ENCODE measurements at regions not wholly inside any gene's neighbourhood (a gene's known extent, or its start where the extent isn't known, plus 50 kb on each side); places are given as distances from the start of the nearest gene placed in this dataset.
"Not testable (repeated sequence)": the region's sequence is repeated elsewhere in the genome, so short reads cannot be mapped to it uniquely, and the experiment has no call there.

GRCh38 chr7:68785036-68785435, 813.2 kb upstream of the AUTS2 start:
- no peaks in the 10 kb centered on the region for H3K9me3 ChIP-seq (replicated peaks; ENCODE audit: insufficient read depth, low read length)
- no peaks in the 10 kb centered on the region for H3K9me2 ChIP-seq (replicated peaks; ENCODE audit: insufficient read depth, low read length)
- DNase-seq = no peak
- TF ChIP-seq EZH2 (optimal IDR thresholded peaks at IDR 0.05; ENCODE audit: low read depth, low read length) = no peak
- no peak overlapping the region for H3K4me2 ChIP-seq (ENCODE audit: low read depth, low read length)
- no peaks in the 10 kb centered on the region for H4K20me1 ChIP-seq (ENCODE audit: insufficient read depth, low read length)
- no peak overlapping the region for H3K27ac ChIP-seq (ENCODE audit: low read length)
- H2AFZ ChIP-seq (ENCODE audit: low read length) = no peak overlapping the region
- no peaks in the 10 kb centered on the region for H3K4me1 ChIP-seq (ENCODE audit: low read length)
- H3K27me3 ChIP-seq (replicated peaks; ENCODE audit: insufficient read depth, low read length) = no peaks in the 10 kb centered on the region
- H3K79me2 ChIP-seq (ENCODE audit: low read length) = no peaks in the 10 kb centered on the region
- H3K9ac ChIP-seq (ENCODE audit: low read length) = no peak overlapping the region
- H3F3A ChIP-seq (ENCODE audit: insufficient read depth, low read length) = no peaks in the 10 kb centered on the region
- no peak overlapping the region for H3K4me3 ChIP-seq (ENCODE audit: low read length)
- H3K36me3 ChIP-seq (replicated peaks; ENCODE audit: insufficient read depth, low read length) = no peaks in the 10 kb centered on the region

DNA sequence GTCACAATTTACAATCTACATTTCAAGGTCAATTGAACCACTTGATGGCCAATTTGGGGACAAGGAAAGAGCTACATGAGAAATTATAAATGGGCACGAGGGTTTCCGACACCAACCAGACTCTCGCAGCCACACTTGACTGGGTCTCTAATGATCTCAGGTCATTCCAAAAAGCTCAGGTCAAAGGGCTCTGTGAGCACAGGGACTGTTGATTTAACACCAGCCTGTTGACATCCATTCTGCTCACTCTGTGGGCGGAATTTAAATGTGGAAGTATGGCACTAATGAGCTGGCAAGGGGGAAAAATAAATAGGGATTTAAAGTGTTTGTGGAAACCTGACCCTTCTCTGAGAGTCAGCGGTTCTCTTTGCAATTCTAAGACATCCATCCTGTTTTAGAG, 810.7 kb upstream of the AUTS2 start:
- Histone ChIP-seq H3K4me3 (ENCODE audit: low read length) (no peak overlapping the region), H4K20me1 (ENCODE audit: insufficient read depth, low read length) (no peaks in the 10 kb centered on the region), H3K9me3 (replicated peaks; ENCODE audit: insufficient read depth, low read length) (no peaks in the 10 kb centered on the region), H3K79me2 (ENCODE audit: low read length) (no peaks in the 10 kb centered on the region), H3K36me3 (replicated peaks; ENCODE audit: insufficient read depth, low read length) (no peaks in the 10 kb centered on the region), H3K9me2 (replicated peaks; ENCODE audit: insufficient read depth, low read length) (no peaks in the 10 kb centered on the region), H3K9ac (ENCODE audit: low read length) (no peak overlapping the region), H3K27ac (ENCODE audit: low read length) (no peak overlapping the region), H3K4me1 (ENCODE audit: low read length) (no peaks in the 10 kb centered on the region), H3K4me2 (ENCODE audit: low read depth, low read length) (no peak overlapping the region), H2AFZ (ENCODE audit: low read length) (no peak overlapping the region), H3K27me3 (replicated peaks; ENCODE audit: insufficient read depth, low read length) (no peaks in the 10 kb centered on the region), H3F3A (ENCODE audit: insufficient read depth, low read length) (no peaks in the 10 kb centered on the region)
- TF ChIP-seq EZH2phosphoT487 (IDR thresholded peaks at IDR 0.05; ENCODE audit: low read length) = no peak
- TF ChIP-seq, protein P1, sequence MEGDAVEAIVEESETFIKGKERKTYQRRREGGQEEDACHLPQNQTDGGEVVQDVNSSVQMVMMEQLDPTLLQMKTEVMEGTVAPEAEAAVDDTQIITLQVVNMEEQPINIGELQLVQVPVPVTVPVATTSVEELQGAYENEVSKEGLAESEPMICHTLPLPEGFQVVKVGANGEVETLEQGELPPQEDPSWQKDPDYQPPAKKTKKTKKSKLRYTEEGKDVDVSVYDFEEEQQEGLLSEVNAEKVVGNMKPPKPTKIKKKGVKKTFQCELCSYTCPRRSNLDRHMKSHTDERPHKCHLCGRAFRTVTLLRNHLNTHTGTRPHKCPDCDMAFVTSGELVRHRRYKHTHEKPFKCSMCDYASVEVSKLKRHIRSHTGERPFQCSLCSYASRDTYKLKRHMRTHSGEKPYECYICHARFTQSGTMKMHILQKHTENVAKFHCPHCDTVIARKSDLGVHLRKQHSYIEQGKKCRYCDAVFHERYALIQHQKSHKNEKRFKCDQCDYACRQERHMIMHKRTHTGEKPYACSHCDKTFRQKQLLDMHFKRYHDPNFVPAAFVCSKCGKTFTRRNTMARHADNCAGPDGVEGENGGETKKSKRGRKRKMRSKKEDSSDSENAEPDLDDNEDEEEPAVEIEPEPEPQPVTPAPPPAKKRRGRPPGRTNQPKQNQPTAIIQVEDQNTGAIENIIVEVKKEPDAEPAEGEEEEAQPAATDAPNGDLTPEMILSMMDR (IDR thresholded peaks at IDR 0.05; ENCODE audit: low read length) = no peak
- no peak for TF ChIP-seq EZH2 (optimal IDR thresholded peaks at IDR 0.05; ENCODE audit: low read depth, low read length)
- DNase-seq = no peak

DNA sequence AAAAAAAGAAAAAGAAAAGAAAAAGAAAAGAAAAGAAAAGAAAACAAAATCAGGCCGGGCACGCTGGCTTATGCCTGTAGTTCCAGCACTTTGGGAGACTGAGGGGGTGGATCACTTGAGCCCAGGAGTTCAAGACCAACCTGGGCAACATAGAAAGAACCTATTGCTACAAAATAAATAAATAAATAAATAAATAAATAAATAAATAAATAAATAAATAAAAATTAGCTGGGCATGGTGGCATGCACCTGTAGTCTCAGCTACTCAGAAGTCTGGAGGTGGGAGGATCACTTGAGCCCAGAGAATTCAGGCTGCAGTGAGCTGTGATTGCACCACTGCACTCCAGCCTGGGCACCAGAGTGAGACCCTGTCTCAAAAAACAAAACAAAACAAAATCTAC, 809.7 kb upstream of the AUTS2 start:
- H3K9ac ChIP-seq (ENCODE audit: low read length); H3K9me3 ChIP-seq (replicated peaks; ENCODE audit: insufficient read depth, low read length); H3K27me3 ChIP-seq (replicated peaks; ENCODE audit: insufficient read depth, low read length); H3K4me3 ChIP-seq (ENCODE audit: low read length); H3K79me2 ChIP-seq (ENCODE audit: low read length); H2AFZ ChIP-seq (ENCODE audit: low read length); DNase-seq; H3K4me2 ChIP-seq (ENCODE audit: low read depth, low read length); H3K36me3 ChIP-seq (replicated peaks; ENCODE audit: insufficient read depth, low read length); H3F3A ChIP-seq (ENCODE audit: insufficient read depth, low read length); H3K4me1 ChIP-seq (ENCODE audit: low read length); H3K27ac ChIP-seq (ENCODE audit: low read length); H4K20me1 ChIP-seq (ENCODE audit: insufficient read depth, low read length); H3K9me2 ChIP-seq (replicated peaks; ENCODE audit: insufficient read depth, low read length): not testable (repeated sequence)

DNA sequence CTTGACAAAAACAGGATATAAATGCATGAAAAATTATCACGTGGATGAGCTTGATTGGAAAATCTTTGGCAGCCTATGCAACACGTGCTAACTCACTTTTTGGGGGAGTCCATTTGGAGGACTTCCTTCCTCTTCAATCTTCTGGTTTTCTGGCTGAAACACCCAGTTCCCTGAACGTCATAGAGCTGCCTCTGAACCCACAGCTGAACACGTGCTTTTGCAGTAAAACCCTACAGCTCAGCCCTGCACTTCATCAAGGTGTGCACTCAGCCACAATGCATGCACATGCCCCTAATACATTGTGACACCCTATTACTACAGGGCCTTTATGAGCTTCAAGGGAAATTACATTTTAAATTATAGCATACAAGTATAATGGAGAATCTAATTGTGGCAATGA, 808.7 kb upstream of the AUTS2 start:
- H3K36me3 ChIP-seq (replicated peaks; ENCODE audit: insufficient read depth, low read length) = no peaks in the 10 kb centered on the region

GRCh38 chr7:68792351-68792750, 805.9 kb upstream of the AUTS2 start:
- TF ChIP-seq EZH2 (optimal IDR thresholded peaks at IDR 0.05; ENCODE audit: low read depth, low read length) = no peak
- TF ChIP-seq, protein P1 (IDR thresholded peaks at IDR 0.05; ENCODE audit: low read length) = no peak
- TF ChIP-seq EZH2phosphoT487 (IDR thresholded peaks at IDR 0.05; ENCODE audit: low read length) = no peak
- Histone ChIP-seq H3K36me3 (replicated peaks; ENCODE audit: insufficient read depth, low read length) (no peaks in the 10 kb centered on the region), H3K27ac (ENCODE audit: low read length) (no peak overlapping the region), H3K4me1 (ENCODE audit: low read length) (no peaks in the 10 kb centered on the region), H3K4me2 (ENCODE audit: low read depth, low read length) (no peak overlapping the region), H3K9me3 (replicated peaks; ENCODE audit: insufficient read depth, low read length) (no peaks in the 10 kb centered on the region), H4K20me1 (ENCODE audit: insufficient read depth, low read length) (no peaks in the 10 kb centered on the region), H3K27me3 (replicated peaks; ENCODE audit: insufficient read depth, low read length) (no peaks in the 10 kb centered on the region), H3F3A (ENCODE audit: insufficient read depth, low read length) (no peaks in the 10 kb centered on the region), H3K9me2 (replicated peaks; ENCODE audit: insufficient read depth, low read length) (no peaks in the 10 kb centered on the region), H3K9ac (ENCODE audit: low read length) (no peak overlapping the region), H2AFZ (ENCODE audit: low read length) (no peak overlapping the region), H3K79me2 (ENCODE audit: low read length) (no peaks in the 10 kb centered on the region), H3K4me3 (ENCODE audit: low read length) (no peak overlapping the region)
- no peak for DNase-seq

More for the DNA sequence above, 808.7 kb upstream of the AUTS2 start:
- no peak for TF ChIP-seq EZH2phosphoT487 (IDR thresholded peaks at IDR 0.05; ENCODE audit: low read length)
- Histone ChIP-seq H3K4me1 (ENCODE audit: low read length) (no peaks in the 10 kb centered on the region), H3K9me3 (replicated peaks; ENCODE audit: insufficient read depth, low read length) (no peaks in the 10 kb centered on the region), H3K4me2 (ENCODE audit: low read depth, low read length) (no peak overlapping the region), H3K9me2 (replicated peaks; ENCODE audit: insufficient read depth, low read length) (no peaks in the 10 kb centered on the region), H3K4me3 (ENCODE audit: low read length) (no peak overlapping the region), H3F3A (ENCODE audit: insufficient read depth, low read length) (no peaks in the 10 kb centered on the region), H2AFZ (ENCODE audit: low read length) (no peak overlapping the region), H4K20me1 (ENCODE audit: insufficient read depth, low read length) (no peaks in the 10 kb centered on the region), H3K79me2 (ENCODE audit: low read length) (no peaks in the 10 kb centered on the region), H3K27me3 (replicated peaks; ENCODE audit: insufficient read depth, low read length) (no peaks in the 10 kb centered on the region), H3K27ac (ENCODE audit: low read length) (no peak overlapping the region), H3K9ac (ENCODE audit: low read length) (no peak overlapping the region)
- no peak for DNase-seq
